AG20443 (cell line): ENCODE measurements at regions not wholly inside any gene's neighbourhood (a gene's known extent, or its start where the extent isn't known, plus 50 kb on each side); places are given as distances from the start of the nearest gene placed in this dataset.
A peak's percentile ranks its signal among the peaks of the same experiment; 100 is the strongest.

Experiments
- DNase-seq: peaks from one replicate; pipeline ENCODE4 v3.0.0; 2012; ENCODE audit warnings: low spot score, mixed read lengths

GRCh38 chr16:49910541-49911071 lies 54.7 kb upstream of the ZNF423 start:
- no peak for DNase-seq

- no peak for DNase-seq
Observed at GRCh38 chr16:49911430-49911829, 55.5 kb upstream of the ZNF423 start.

GRCh38 chr16:49912721-49913120 lies 56.8 kb upstream of the ZNF423 start:
- no peak for DNase-seq

GRCh38 chr16:49913720-49914119 lies 57.8 kb upstream of the ZNF423 start:
- no peak for DNase-seq

GRCh38 chr16:49914657-49915056 lies 58.7 kb upstream of the ZNF423 start:
- no peak for DNase-seq

GRCh38 chr16:49918257-49918656 lies 62.3 kb upstream of the ZNF423 start:
- DNase-seq: no peak

- DNase-seq: no peak
Observed at GRCh38 chr16:49919327-49919726, 63.4 kb upstream of the ZNF423 start.

GRCh38 chr16:49920397-49920796 lies 64.5 kb upstream of the ZNF423 start:
- DNase-seq: no peak

- no peak for DNase-seq
Observed at GRCh38 chr16:49921106-49921505, 65.2 kb upstream of the ZNF423 start.

GRCh38 chr16:49921791-49922456 lies 66.0 kb upstream of the ZNF423 start:
- peak; percentile 58 for DNase-seq

- no peak for DNase-seq
Observed at GRCh38 chr16:49923411-49923810, 67.5 kb upstream of the ZNF423 start.

GRCh38 chr16:49924078-49924477 lies 68.2 kb upstream of the ZNF423 start:
- no peak for DNase-seq

GRCh38 chr16:49926941-49927340 lies 71.0 kb upstream of the ZNF423 start:
- no peak for DNase-seq

- DNase-seq: no peak
Observed at GRCh38 chr16:49928176-49929041, 72.5 kb upstream of the ZNF423 start.

- DNase-seq: no peak
Observed at GRCh38 chr16:49929626-49930025, 73.7 kb upstream of the ZNF423 start.

- DNase-seq: no peak
Observed at GRCh38 chr16:49930841-49931240, 74.9 kb upstream of the ZNF423 start.

GRCh38 chr16:49931266-49931665 lies 75.4 kb upstream of the ZNF423 start:
- no peak for DNase-seq

- DNase-seq: no peak
Observed at GRCh38 chr16:49931916-49932315, 76.0 kb upstream of the ZNF423 start.

- no peak for DNase-seq
Observed at GRCh38 chr16:49932434-49932833, 76.5 kb upstream of the ZNF423 start.

- DNase-seq: peak; percentile 69
Observed at GRCh38 chr16:49932946-49933345, 77.0 kb upstream of the ZNF423 start.

- no peak for DNase-seq
Observed at GRCh38 chr16:49936791-49937190, 80.9 kb upstream of the ZNF423 start.

- no peak for DNase-seq
Observed at GRCh38 chr16:49937886-49938285, 82.0 kb upstream of the ZNF423 start.

- no peak for DNase-seq
Observed at GRCh38 chr16:49939495-49939894, 83.6 kb upstream of the ZNF423 start.
